GM03348 (cell line): ENCODE measurements at regions not wholly inside any gene's neighbourhood (a gene's known extent, or its start where the extent isn't known, plus 50 kb on each side); places are given as distances from the start of the nearest gene placed in this dataset.
A peak's percentile ranks its signal among the peaks of the same experiment; 100 is the strongest.
"Not testable (repeated sequence)": the region's sequence is repeated elsewhere in the genome, so short reads cannot be mapped to it uniquely, and the experiment has no call there.

ENCODE experiments used
- DNase-seq: peaks from one replicate; pipeline ENCODE4 v3.0.0; 2012; ENCODE audit warnings: low spot score

- DNase-seq, result no peak
These were observed 168.9 kb upstream of the TMEM72 start for GRCh38 chr10:44742248-44742647.

- no peak for DNase-seq
These were observed 167.6 kb upstream of the TMEM72 start for GRCh38 chr10:44743535-44743934.

- no peak for DNase-seq
These were observed 165.2 kb upstream of the TMEM72 start for GRCh38 chr10:44745920-44746319.

- DNase-seq, result no peak
These were observed 163.5 kb upstream of the TMEM72 start for GRCh38 chr10:44747593-44748172.

GRCh38 chr10:44749151-44749550, 162.0 kb upstream of the TMEM72 start:
- DNase-seq, result no peak

GRCh38 chr10:44752451-44753441, 158.4 kb upstream of the TMEM72 start:
- peak; percentile 61 for DNase-seq

- DNase-seq, result not testable (repeated sequence)
These were observed 156.8 kb upstream of the TMEM72 start for GRCh38 chr10:44754355-44754754.

GRCh38 chr10:44755481-44755880, 155.7 kb upstream of the TMEM72 start:
- DNase-seq, result no peak

GRCh38 chr10:44756216-44756615, 154.9 kb upstream of the TMEM72 start:
- peak; percentile 44 for DNase-seq

- no peak for DNase-seq
These were observed 153.5 kb upstream of the TMEM72 start for GRCh38 chr10:44757551-44758205.

GRCh38 chr10:44759122-44759521, 152.0 kb upstream of the TMEM72 start:
- no peak for DNase-seq

- DNase-seq, result no peak
These were observed 150.6 kb upstream of the TMEM72 start for GRCh38 chr10:44760513-44760912.

GRCh38 chr10:44761076-44761475, 150.1 kb upstream of the TMEM72 start:
- no peak for DNase-seq

- DNase-seq, result no peak
These were observed 147.8 kb upstream of the TMEM72 start for GRCh38 chr10:44763331-44763730.

GRCh38 chr10:44765299-44765698, 145.8 kb upstream of the TMEM72 start:
- no peak for DNase-seq

- no peak for DNase-seq
These were observed 144.5 kb upstream of the TMEM72 start for GRCh38 chr10:44766631-44767030.

GRCh38 chr10:44769450-44769849, 141.7 kb upstream of the TMEM72 start:
- DNase-seq, result no peak

GRCh38 chr10:44771233-44771995, 139.7 kb upstream of the TMEM72 start:
- no peak for DNase-seq

- no peak for DNase-seq
These were observed 137.6 kb upstream of the TMEM72 start for GRCh38 chr10:44773565-44773964.

- peak; percentile 22 for DNase-seq
These were observed 136.3 kb upstream of the TMEM72 start for GRCh38 chr10:44774676-44775401.

GRCh38 chr10:44775402-44775741, 135.8 kb upstream of the TMEM72 start:
- no peak for DNase-seq

GRCh38 chr10:44776181-44776580, 135.0 kb upstream of the TMEM72 start:
- DNase-seq, result no peak
